SU-DHL-6 (cell line): ENCODE measurements at regions not wholly inside any gene's neighbourhood (a gene's known extent, or its start where the extent isn't known, plus 50 kb on each side); places are given as distances from the start of the nearest gene placed in this dataset.

Experiments used
- CTCF ChIP-seq: fragments of 200-600 bp; sonication (generic); IDR thresholded peaks from one replicate; pipeline ENCODE4 v1.5.1; 2017; ENCODE audit warnings: antibody characterized with exemption, mild to moderate bottlenecking, low read length, moderate library complexity; ENCODE audit not compliant: insufficient read depth, poor library complexity, severe bottlenecking
- EZH2phosphoT487 ChIP-seq: fragments of 200-600 bp; sonication (generic), shearing (Covaris generic); conservative IDR thresholded peaks from 2 replicates; pipeline ENCODE4 v1.6.1; 2018; ENCODE audit warnings: mild to moderate bottlenecking, antibody characterized with exemption, low read length, moderate library complexity, mixed read lengths

- TF ChIP-seq CTCF, result no peak
- TF ChIP-seq EZH2phosphoT487, result no peak
These were observed 811.2 kb downstream of the TYW1 start for GRCh38 chr7:67807826-67808225.
